COLO829 (cell line): ENCODE measurements at regions not wholly inside any gene's neighbourhood (a gene's known extent, or its start where the extent isn't known, plus 50 kb on each side); places are given as distances from the start of the nearest gene placed in this dataset.
A peak's percentile ranks its signal among the peaks of the same experiment; 100 is the strongest.
"Not testable (repeated sequence)": the region's sequence is repeated elsewhere in the genome, so short reads cannot be mapped to it uniquely, and the experiment has no call there.

Experiments used
- DNase-seq: peaks from one replicate; pipeline ENCODE4 v3.0.0; 2012; ENCODE audit warnings: low spot score

DNA sequence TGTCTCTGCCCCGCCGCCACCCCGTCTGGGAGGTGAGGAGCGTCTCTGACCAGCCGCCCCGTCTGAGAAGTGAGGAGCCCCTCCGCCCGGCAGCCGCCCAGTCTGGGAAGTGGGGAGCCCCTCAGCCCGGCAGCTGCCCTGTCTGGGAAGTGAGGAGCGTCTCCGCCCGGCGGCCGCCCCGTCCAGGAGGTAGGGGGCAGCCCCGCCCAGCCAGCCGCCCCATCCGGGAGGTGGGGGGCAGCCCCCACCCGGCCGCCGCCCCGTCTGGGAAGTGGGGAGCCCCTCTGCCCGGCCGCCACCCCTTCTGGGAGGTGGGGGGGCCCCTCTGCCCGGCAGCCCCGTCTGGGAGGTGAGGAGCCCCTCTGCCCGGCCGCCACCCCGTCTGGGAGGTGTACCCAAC is 59.1 kb upstream of the TENM4 start:
- not testable (repeated sequence) for DNase-seq

DNA sequence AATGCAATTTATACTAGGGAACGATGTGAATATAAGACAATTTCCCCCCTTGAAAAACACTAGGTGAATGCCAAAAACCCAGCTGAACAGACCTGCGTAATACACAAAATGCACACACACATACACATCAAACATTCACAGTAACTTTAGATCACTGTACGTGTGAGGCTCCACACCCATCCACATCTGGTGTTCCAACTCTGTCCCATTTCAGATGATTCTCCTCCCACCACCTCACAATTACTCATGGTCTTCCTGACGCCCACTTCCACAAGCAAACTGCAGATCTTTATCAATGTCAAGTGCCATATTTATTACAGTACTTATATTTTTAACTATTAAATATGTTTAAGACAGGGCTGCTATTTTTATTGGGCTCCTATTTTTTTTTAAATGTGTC is 57.8 kb upstream of the TENM4 start:
- no peak for DNase-seq

DNA sequence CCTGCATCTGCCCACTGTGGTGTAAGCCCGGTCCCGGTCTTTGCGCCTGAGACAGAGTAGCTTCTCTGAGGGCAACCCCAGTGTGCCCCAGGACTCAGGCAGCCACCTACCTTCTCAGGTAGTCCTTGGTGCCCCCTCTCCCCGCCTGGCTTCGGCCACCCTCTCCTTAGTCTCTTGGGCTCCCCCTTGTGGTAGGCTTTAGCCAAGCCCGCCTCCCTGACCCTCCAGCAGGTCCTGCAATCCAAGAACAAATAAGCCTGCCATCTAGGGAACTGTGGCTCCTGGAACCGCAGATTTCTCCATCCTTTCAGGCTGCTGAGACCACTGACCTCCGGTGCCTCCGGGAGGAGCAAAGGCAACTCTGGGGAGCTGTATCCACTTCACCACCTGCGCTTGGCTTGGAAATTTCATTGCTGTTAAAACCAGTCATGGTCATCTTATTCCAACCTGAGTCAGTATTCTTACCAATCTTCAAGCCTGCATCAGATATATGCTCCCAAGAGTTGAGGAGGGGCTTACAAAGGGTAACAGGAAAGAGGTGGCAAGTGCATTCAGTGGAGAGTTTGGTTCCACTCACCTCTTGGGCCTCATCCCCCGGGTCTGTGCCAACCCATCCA is 52.8 kb upstream of the TENM4 start:
- peak; percentile 56 for DNase-seq

DNA sequence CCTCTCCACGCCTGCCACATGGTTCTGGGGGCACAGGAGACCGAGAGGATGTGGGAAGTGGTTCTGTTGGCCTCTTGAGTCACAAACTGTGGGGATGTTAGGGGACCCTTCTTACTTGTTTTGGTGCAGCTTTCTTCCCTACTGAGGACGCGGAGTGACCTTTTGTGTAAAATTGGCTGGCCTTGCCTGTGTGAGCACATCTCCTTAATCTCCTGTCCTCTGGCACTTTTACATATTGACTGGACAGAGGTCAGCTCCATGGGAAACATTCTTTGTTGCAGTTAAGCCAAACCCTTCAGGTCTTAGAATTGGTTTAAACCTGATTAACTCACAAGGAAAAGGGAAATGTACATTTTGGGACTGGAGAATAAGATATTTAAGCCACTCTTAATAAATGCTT is 51.2 kb upstream of the TENM4 start:
- no peak for DNase-seq
